PFSK-1 (cell line): ENCODE measurements at regions not wholly inside any gene's neighbourhood (a gene's known extent, or its start where the extent isn't known, plus 50 kb on each side); places are given as distances from the start of the nearest gene placed in this dataset.

Experiments used
- FOXP2 ChIP-seq: optimal IDR thresholded peaks from 2 replicates; pipeline ENCODE3; 2011; ENCODE audit warnings: borderline replicate concordance, control low read depth, inconsistent platforms; ENCODE audit not compliant: insufficient read depth; ENCODE audit errors: extremely low read length, extremely low read depth
- POLR2AphosphoS5 ChIP-seq: IDR thresholded peaks from 2 replicates; pipeline ENCODE4 v1.6.1; 2012; ENCODE audit warnings: low read depth, mild to moderate bottlenecking, control low read depth, low read length, moderate library complexity
- SIN3A ChIP-seq: IDR thresholded peaks from 2 replicates; pipeline ENCODE4 v1.6.1; 2012; ENCODE audit warnings: mild to moderate bottlenecking, low read length, moderate library complexity, borderline replicate concordance; ENCODE audit not compliant: insufficient read depth
- TAF1 ChIP-seq: IDR thresholded peaks from 2 replicates; pipeline ENCODE4 v1.6.1; 2012; ENCODE audit warnings: low read length, control low read depth, borderline replicate concordance; ENCODE audit not compliant: insufficient read depth
- TF ChIP-seq, protein P1 (sequence below), 2 experiments: IDR thresholded peaks; 2 replicates each; pipeline versions ENCODE4 v1.6.1 to v1.8.0; 2011 to 2012; ENCODE audit warnings: low read depth in 2 of 2, low read length in 2 of 2, control low read depth in 1 of 2, inconsistent platforms in 1 of 2, mild to moderate bottlenecking in 1 of 2, moderate library complexity in 1 of 2; ENCODE audit not compliant: insufficient read depth in 1 of 2

DNA sequence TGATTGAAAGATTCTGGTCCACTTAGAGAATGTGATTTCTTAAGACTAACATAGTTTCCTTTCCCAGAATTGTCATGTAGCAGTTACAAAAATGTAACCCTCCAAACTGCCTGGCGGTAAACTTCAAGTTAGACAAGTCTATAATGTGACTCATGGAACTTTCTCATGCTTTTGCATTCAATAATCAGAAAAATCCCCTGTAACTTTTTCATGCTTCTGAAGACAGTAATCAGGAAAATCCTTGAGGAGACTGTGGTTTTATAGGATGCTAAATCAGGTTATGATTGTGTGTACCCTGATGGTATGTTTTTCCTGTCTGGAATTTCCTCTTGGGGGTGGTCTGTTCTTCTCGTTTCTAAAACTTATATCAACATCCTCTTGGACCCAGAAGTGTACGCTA lies 74.0 kb upstream of the RARB start:
- no peak for TF ChIP-seq POLR2AphosphoS5
- TF ChIP-seq SIN3A, result no peak
- no peak for TF ChIP-seq TAF1
- TF ChIP-seq, protein P1, sequence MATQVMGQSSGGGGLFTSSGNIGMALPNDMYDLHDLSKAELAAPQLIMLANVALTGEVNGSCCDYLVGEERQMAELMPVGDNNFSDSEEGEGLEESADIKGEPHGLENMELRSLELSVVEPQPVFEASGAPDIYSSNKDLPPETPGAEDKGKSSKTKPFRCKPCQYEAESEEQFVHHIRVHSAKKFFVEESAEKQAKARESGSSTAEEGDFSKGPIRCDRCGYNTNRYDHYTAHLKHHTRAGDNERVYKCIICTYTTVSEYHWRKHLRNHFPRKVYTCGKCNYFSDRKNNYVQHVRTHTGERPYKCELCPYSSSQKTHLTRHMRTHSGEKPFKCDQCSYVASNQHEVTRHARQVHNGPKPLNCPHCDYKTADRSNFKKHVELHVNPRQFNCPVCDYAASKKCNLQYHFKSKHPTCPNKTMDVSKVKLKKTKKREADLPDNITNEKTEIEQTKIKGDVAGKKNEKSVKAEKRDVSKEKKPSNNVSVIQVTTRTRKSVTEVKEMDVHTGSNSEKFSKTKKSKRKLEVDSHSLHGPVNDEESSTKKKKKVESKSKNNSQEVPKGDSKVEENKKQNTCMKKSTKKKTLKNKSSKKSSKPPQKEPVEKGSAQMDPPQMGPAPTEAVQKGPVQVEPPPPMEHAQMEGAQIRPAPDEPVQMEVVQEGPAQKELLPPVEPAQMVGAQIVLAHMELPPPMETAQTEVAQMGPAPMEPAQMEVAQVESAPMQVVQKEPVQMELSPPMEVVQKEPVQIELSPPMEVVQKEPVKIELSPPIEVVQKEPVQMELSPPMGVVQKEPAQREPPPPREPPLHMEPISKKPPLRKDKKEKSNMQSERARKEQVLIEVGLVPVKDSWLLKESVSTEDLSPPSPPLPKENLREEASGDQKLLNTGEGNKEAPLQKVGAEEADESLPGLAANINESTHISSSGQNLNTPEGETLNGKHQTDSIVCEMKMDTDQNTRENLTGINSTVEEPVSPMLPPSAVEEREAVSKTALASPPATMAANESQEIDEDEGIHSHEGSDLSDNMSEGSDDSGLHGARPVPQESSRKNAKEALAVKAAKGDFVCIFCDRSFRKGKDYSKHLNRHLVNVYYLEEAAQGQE (IDR thresholded peaks at IDR 0.05; ENCODE audit: insufficient read depth in 1 of 2, low read depth in 2 of 2, low read length in 2 of 2), result no peak
- TF ChIP-seq FOXP2, result no peak
